SU-DHL-6 (cell line): ENCODE measurements at regions not wholly inside any gene's neighbourhood (a gene's known extent, or its start where the extent isn't known, plus 50 kb on each side); places are given as distances from the start of the nearest gene placed in this dataset.

Source experiments
- EZH2phosphoT487 ChIP-seq: fragments of 200-600 bp; sonication (generic), shearing (Covaris generic); conservative IDR thresholded peaks from 2 replicates; pipeline ENCODE4 v1.6.1; 2018; ENCODE audit warnings: mild to moderate bottlenecking, antibody characterized with exemption, low read length, moderate library complexity, mixed read lengths
- TF ChIP-seq, protein P1 (sequence below): fragments of 200-600 bp; sonication (generic); IDR thresholded peaks from one replicate; pipeline ENCODE4 v1.5.1; 2017; ENCODE audit warnings: antibody characterized with exemption, mild to moderate bottlenecking, low read length, moderate library complexity; ENCODE audit not compliant: insufficient read depth, poor library complexity, severe bottlenecking

GRCh38 chr4:31968842-31969241 is 1248.7 kb downstream of the PCDH7 start:
- TF ChIP-seq, protein P1, sequence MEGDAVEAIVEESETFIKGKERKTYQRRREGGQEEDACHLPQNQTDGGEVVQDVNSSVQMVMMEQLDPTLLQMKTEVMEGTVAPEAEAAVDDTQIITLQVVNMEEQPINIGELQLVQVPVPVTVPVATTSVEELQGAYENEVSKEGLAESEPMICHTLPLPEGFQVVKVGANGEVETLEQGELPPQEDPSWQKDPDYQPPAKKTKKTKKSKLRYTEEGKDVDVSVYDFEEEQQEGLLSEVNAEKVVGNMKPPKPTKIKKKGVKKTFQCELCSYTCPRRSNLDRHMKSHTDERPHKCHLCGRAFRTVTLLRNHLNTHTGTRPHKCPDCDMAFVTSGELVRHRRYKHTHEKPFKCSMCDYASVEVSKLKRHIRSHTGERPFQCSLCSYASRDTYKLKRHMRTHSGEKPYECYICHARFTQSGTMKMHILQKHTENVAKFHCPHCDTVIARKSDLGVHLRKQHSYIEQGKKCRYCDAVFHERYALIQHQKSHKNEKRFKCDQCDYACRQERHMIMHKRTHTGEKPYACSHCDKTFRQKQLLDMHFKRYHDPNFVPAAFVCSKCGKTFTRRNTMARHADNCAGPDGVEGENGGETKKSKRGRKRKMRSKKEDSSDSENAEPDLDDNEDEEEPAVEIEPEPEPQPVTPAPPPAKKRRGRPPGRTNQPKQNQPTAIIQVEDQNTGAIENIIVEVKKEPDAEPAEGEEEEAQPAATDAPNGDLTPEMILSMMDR = no peak
- no peak for TF ChIP-seq EZH2phosphoT487
